Ovary (tissue), 3 donors: ENCODE measurements at regions not wholly inside any gene's neighbourhood (a gene's known extent, or its start where the extent isn't known, plus 50 kb on each side); places are given as distances from the start of the nearest gene placed in this dataset.

Experiments
- EP300 ChIP-seq: sonication (generic); formaldehyde crosslinking; IDR thresholded peaks from one replicate; pipeline ENCODE4 v1.6.1; 2017; ENCODE audit warnings: antibody characterized with exemption
- POLR2A ChIP-seq: fragments of 450-650 bp; IDR thresholded peaks from one replicate; pipeline ENCODE4 v1.6.1; 2017; ENCODE audit warnings: antibody characterized with exemption, mild to moderate bottlenecking, moderate library complexity
- TF ChIP-seq, protein P1 (sequence below), 3 donors: fragments of 450-650 bp in 2 of 3; fragments of 200-600 bp in 1 of 3; IDR thresholded peaks; one replicate each; pipeline versions ENCODE4 v1.5.1 to v1.8.0; 2016 to 2022; ENCODE audit warnings: antibody characterized with exemption in 3 of 3, mild to moderate bottlenecking in 1 of 3
- donor health status: DM: no; HTN: no; CAD: no.

DNA sequence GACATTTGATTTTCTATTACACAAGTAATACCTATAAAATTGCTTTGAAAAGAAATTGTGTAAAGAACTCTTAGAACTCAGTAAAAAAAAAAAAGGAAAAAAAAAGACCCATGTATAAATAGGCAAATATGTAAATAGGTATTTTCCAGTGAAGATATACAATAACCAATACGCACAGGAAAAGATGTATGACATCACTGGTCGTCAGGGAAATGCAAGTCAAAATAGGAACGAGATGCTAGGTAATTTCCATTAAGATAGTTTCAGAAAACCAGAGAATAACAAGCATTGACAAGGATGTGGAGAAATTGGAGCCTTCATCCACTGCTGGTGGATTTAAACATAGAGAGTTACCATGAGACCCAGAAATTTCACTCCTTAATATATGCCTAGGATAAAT, 708.8 kb downstream of the MTRR start:
- TF ChIP-seq POLR2A (no peak), EP300 (no peak)
- TF ChIP-seq, protein P1, sequence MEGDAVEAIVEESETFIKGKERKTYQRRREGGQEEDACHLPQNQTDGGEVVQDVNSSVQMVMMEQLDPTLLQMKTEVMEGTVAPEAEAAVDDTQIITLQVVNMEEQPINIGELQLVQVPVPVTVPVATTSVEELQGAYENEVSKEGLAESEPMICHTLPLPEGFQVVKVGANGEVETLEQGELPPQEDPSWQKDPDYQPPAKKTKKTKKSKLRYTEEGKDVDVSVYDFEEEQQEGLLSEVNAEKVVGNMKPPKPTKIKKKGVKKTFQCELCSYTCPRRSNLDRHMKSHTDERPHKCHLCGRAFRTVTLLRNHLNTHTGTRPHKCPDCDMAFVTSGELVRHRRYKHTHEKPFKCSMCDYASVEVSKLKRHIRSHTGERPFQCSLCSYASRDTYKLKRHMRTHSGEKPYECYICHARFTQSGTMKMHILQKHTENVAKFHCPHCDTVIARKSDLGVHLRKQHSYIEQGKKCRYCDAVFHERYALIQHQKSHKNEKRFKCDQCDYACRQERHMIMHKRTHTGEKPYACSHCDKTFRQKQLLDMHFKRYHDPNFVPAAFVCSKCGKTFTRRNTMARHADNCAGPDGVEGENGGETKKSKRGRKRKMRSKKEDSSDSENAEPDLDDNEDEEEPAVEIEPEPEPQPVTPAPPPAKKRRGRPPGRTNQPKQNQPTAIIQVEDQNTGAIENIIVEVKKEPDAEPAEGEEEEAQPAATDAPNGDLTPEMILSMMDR (IDR thresholded peaks at IDR 0.05), result no peak
